Brain microvascular endothelial cell (primary cell): ENCODE measurements at regions not wholly inside any gene's neighbourhood (a gene's known extent, or its start where the extent isn't known, plus 50 kb on each side); places are given as distances from the start of the nearest gene placed in this dataset.
A peak's percentile ranks its signal among the peaks of the same experiment; 100 is the strongest.

ENCODE experiments used
- DNase-seq: peaks from one replicate; pipeline ENCODE4 v3.0.0-alpha.2; 2020
- H3K27ac ChIP-seq: fragments of 250-450 bp; sonication (Bioruptor Pico); 2 replicates; pipeline ENCODE4 v1.5.1; 2020; ENCODE audit warnings: mild to moderate bottlenecking, moderate library complexity
- H3K27me3 ChIP-seq: fragments of 250-450 bp; sonication (Bioruptor Pico); replicated peaks from 2 replicates; pipeline ENCODE4 v1.5.1; 2020; ENCODE audit warnings: mild to moderate bottlenecking
- H3K36me3 ChIP-seq: fragments of 250-450 bp; sonication (Bioruptor Pico); replicated peaks from 2 replicates; pipeline ENCODE4 v1.5.1; 2020; ENCODE audit warnings: mild to moderate bottlenecking
- H3K4me3 ChIP-seq: 2 replicates; pipeline ENCODE4 v1.5.1; 2011; ENCODE audit warnings: low read depth, mild to moderate bottlenecking, control low read depth, low read length, moderate library complexity
- CTCF ChIP-seq: IDR thresholded peaks from 2 replicates; pipeline ENCODE4 v1.5.1; 2011; ENCODE audit warnings: low read depth, mild to moderate bottlenecking, moderate library complexity, low read length, control low read depth, inconsistent platforms; ENCODE audit errors: missing control alignments
- in situ Hi-C: cut with HindIII; loops from 2 replicates; pipeline ENCODE4 v1.10.0; 2017; ENCODE audit warnings: low sequenced_read_pairs, low pct_ligation_motif_present

- no peaks in the 10 kb centered on the region for H3K36me3 ChIP-seq
- H3K27me3 ChIP-seq, result peaks cover 4% of the 10 kb centered on the region
- no peak overlapping the region for H3K27ac ChIP-seq
- in situ Hi-C loops, result no loop called here
- TF ChIP-seq CTCF, result no peak
- no peak overlapping the region for H3K4me3 ChIP-seq
- DNase-seq, result no peak
Measured at GRCh38 chr20:36090223-36090622, 64.3 kb upstream of the EPB41L1 start.

GRCh38 chr20:36091561-36092397 lies 62.8 kb upstream of the EPB41L1 start:
- no peak for DNase-seq
- in situ Hi-C loops, result no loop called here
- H3K36me3 ChIP-seq, result no peaks in the 10 kb centered on the region
- peak overlapping the region; percentile 5 for H3K4me3 ChIP-seq
- TF ChIP-seq CTCF, result no peak
- no peak overlapping the region for H3K27ac ChIP-seq
- peaks cover 4% of the 10 kb centered on the region for H3K27me3 ChIP-seq

GRCh38 chr20:36092398-36093024 lies 62.0 kb upstream of the EPB41L1 start:
- Histone ChIP-seq H3K27ac (no peak overlapping the region), H3K36me3 (no peaks in the 10 kb centered on the region)
- no peak for DNase-seq

GRCh38 chr20:36093025-36093803 lies 61.3 kb upstream of the EPB41L1 start:
- DNase-seq, result peak; percentile 41
- no peak for TF ChIP-seq CTCF
- H3K27ac ChIP-seq, result no peak overlapping the region
- in situ Hi-C loops, result no loop called here
- H3K27me3 ChIP-seq, result peaks cover 4% of the 10 kb centered on the region
- H3K36me3 ChIP-seq, result no peaks in the 10 kb centered on the region
- H3K4me3 ChIP-seq, result peak overlapping the region; percentile 64

More at GRCh38 chr20:36092398-36093024, 62.0 kb upstream of the EPB41L1 start:
- in situ Hi-C loops, result no loop called here
- no peak for TF ChIP-seq CTCF
- Histone ChIP-seq H3K4me3 (peak overlapping the region; percentile 64), H3K27me3 (peaks cover 4% of the 10 kb centered on the region)

- in situ Hi-C loops, result no loop called here
- H3K36me3 ChIP-seq, result no peaks in the 10 kb centered on the region
- H3K27me3 ChIP-seq, result peaks cover 4% of the 10 kb centered on the region
- no peak overlapping the region for H3K27ac ChIP-seq
- no peak for TF ChIP-seq CTCF
- H3K4me3 ChIP-seq, result peak overlapping the region; percentile 64
- no peak for DNase-seq
Measured at GRCh38 chr20:36093804-36094145, 60.8 kb upstream of the EPB41L1 start.
